Loucy (cell line): ENCODE measurements at regions not wholly inside any gene's neighbourhood (a gene's known extent, or its start where the extent isn't known, plus 50 kb on each side); places are given as distances from the start of the nearest gene placed in this dataset.

Source experiments
- CTCF ChIP-seq: fragments of 200-600 bp; sonication (generic); conservative IDR thresholded peaks from 2 replicates; pipeline ENCODE4 v1.5.1; 2014; ENCODE audit warnings: mild to moderate bottlenecking, antibody characterized with exemption, low read length
- EZH2phosphoT487 ChIP-seq: fragments of 200-600 bp; IDR thresholded peaks from 2 replicates; pipeline ENCODE4 v1.6.1; 2018; ENCODE audit warnings: antibody characterized with exemption, mild to moderate bottlenecking, moderate library complexity, borderline replicate concordance

- no peak for TF ChIP-seq EZH2phosphoT487
- TF ChIP-seq CTCF, result no peak
Measured at GRCh38 chr3:95151590-95151989, 1088.7 kb downstream of the NSUN3 start.
